ENCODE measurements at regions not wholly inside any gene's neighbourhood (a gene's known extent, or its start where the extent isn't known, plus 50 kb on each side); places are given as distances from the start of the nearest gene placed in this dataset.

DNA sequence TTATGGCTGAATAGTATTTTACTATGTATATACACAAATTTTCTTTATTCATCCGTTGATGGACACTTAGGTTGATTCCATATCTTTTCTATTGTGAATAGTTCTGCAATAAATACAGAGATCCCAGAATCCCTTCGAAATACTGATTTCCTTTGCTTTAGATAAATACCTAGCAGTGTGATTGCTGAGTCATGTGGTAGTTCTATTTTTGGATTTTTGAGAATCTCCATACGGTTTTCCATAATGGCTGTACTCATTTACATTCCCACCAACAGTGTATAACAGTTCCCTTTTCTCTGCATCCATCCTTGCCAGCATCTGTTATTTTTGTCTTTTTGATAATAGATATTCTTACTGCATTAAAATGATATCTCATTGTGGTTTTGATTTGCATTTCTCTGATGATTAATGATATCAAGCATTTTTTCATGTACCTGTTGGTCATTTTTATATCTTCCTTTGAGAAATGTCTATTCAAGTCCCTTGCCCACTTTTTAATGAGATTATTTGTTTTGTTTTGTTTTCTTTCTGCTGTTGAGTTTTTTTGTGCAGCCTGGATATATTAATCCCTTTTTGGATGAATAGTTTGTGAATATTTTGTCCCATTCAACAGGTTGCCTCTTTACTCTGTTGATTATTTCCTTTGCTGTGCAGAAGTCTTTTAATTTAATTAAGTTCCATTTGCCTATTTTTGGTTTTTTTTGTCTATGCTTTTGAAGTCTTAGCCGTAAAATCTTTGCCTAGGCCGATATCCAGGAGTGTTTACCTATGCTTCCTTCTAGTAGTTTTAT lies 466.7 kb upstream of the TENM3 start:
- TF ChIP-seq, protein P1, sequence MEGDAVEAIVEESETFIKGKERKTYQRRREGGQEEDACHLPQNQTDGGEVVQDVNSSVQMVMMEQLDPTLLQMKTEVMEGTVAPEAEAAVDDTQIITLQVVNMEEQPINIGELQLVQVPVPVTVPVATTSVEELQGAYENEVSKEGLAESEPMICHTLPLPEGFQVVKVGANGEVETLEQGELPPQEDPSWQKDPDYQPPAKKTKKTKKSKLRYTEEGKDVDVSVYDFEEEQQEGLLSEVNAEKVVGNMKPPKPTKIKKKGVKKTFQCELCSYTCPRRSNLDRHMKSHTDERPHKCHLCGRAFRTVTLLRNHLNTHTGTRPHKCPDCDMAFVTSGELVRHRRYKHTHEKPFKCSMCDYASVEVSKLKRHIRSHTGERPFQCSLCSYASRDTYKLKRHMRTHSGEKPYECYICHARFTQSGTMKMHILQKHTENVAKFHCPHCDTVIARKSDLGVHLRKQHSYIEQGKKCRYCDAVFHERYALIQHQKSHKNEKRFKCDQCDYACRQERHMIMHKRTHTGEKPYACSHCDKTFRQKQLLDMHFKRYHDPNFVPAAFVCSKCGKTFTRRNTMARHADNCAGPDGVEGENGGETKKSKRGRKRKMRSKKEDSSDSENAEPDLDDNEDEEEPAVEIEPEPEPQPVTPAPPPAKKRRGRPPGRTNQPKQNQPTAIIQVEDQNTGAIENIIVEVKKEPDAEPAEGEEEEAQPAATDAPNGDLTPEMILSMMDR (IDR thresholded peaks at IDR 0.05; ENCODE audit: low read depth, low read length): no peak
- peaks cover 5% of the 10 kb centered on the region for H3K9me3 ChIP-seq (ENCODE audit: severe bottlenecking)
- peaks cover 2% of the 10 kb centered on the region for H3K27me3 ChIP-seq (ENCODE audit: insufficient read depth, low read depth, severe bottlenecking)
- H3K36me3 ChIP-seq: no peaks in the 10 kb centered on the region
- no peak overlapping the region for H3K27ac ChIP-seq
- DNase-seq: no peak
- H3K4me3 ChIP-seq (ENCODE audit: low read depth, low read length): no peak overlapping the region

DNA sequence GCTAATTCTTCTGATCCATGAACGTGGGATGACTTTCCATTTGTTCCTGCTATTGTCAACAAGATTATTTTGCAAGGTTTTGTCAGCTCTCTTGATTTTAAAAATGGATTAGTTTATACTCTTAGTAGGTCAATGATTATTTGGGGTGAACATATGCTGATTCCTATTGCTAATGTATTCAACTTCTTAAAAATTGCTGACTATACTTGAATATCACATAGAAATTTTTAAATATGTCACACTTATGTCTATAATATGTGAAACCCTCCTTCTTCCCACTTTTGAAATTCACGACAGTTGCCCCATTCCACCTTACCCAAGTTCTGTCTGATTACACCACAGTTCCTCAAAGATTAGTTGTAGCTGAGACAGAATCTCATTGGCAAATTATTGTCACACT lies 465.7 kb upstream of the TENM3 start:
- DNase-seq: no peak
- TF ChIP-seq, protein P1 (IDR thresholded peaks at IDR 0.05; ENCODE audit: low read depth, low read length): no peak
- Histone ChIP-seq H3K27ac (no peak overlapping the region), H3K36me3 (no peaks in the 10 kb centered on the region), H3K27me3 (ENCODE audit: insufficient read depth, low read depth, severe bottlenecking) (peaks cover 2% of the 10 kb centered on the region), H3K9me3 (ENCODE audit: severe bottlenecking) (peaks cover 5% of the 10 kb centered on the region), H3K4me3 (ENCODE audit: low read depth, low read length) (no peak overlapping the region)

DNA sequence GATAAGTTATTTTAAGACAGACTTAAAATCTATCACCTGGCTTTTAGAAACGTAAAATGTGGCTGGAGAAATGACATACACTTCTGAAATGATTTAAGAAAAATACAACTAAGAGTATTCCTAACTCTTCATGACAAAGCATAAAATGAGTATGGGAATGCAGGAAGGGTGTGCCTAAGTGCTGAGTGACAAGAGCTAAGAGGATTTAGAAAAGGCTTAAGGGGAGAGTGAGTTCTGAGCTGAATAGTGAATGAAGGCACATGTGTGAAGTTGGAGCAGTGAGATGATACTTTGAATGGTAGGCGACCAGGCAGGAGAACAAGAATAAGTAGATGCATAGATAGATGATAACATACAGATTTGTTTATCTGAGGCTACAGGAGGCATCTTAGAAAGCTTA lies 458.3 kb upstream of the TENM3 start:
- H3K27ac ChIP-seq: no peak overlapping the region
- TF ChIP-seq, protein P1 (IDR thresholded peaks at IDR 0.05; ENCODE audit: low read depth, low read length): no peak
- H3K9me3 ChIP-seq (ENCODE audit: severe bottlenecking): peaks cover 5% of the 10 kb centered on the region
- H3K4me3 ChIP-seq (ENCODE audit: low read depth, low read length): no peak overlapping the region
- H3K27me3 ChIP-seq (ENCODE audit: insufficient read depth, low read depth, severe bottlenecking): peaks cover 5% of the 10 kb centered on the region
- no peaks in the 10 kb centered on the region; the same call in 1 of the 2 replicates for H3K36me3 ChIP-seq
- no peak for DNase-seq

DNA sequence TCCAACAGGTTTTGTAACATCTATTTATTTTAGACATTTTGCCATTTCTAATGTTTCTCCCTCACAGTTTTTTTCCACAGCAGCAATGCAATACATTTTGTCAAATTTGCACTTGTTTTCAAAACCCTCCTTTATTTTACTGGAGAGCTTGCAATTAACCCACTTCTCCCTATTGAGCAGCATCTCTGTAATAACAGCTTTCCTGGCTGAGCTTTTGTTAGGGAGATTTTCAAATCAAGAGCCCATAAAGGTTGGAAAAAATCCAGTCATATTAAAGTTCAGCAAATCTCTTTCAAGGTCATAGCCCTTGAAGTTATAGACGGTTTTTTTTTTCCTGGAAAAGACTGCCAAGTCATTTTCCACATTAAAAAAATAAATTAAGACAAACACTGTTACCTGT lies 450.6 kb upstream of the TENM3 start:
- TF ChIP-seq, protein P1 (IDR thresholded peaks at IDR 0.05; ENCODE audit: low read depth, low read length): no peak
- Histone ChIP-seq H3K27ac (no peak overlapping the region), H3K27me3 (ENCODE audit: insufficient read depth, low read depth, severe bottlenecking) (peaks cover 11% of the 10 kb centered on the region), H3K4me3 (ENCODE audit: low read depth, low read length) (no peak overlapping the region), H3K36me3 (no peaks in the 10 kb centered on the region), H3K9me3 (ENCODE audit: severe bottlenecking) (peaks cover 8% of the 10 kb centered on the region)
- no peak for DNase-seq

DNA sequence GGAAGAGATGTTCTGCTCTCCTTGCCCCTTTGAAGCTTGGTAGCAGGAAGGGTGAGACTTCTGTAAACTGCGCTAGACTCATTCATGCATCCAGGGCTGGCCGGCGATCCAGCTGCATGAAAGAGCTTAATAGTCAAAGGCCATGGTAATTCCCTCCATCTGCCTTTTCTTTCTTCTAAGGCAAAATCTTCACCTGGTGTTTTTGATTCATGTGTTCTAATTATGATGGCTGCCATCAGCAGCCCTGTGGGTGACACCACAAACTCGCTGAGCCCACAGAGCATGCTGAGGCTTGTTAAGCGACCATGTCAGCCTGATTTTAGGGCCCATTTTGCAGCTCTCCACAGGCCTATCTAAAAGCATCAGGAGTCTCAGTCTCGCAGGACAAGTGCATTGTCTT lies 450.1 kb upstream of the TENM3 start:
- Histone ChIP-seq H3K9me3 (ENCODE audit: severe bottlenecking) (peaks cover 8% of the 10 kb centered on the region), H3K27me3 (ENCODE audit: insufficient read depth, low read depth, severe bottlenecking) (peaks cover 11% of the 10 kb centered on the region), H3K36me3 (no peaks in the 10 kb centered on the region), H3K4me3 (ENCODE audit: low read depth, low read length) (no peak overlapping the region), H3K27ac (no peak overlapping the region)
- DNase-seq: no peak
- TF ChIP-seq, protein P1 (IDR thresholded peaks at IDR 0.05; ENCODE audit: low read depth, low read length): no peak

DNA sequence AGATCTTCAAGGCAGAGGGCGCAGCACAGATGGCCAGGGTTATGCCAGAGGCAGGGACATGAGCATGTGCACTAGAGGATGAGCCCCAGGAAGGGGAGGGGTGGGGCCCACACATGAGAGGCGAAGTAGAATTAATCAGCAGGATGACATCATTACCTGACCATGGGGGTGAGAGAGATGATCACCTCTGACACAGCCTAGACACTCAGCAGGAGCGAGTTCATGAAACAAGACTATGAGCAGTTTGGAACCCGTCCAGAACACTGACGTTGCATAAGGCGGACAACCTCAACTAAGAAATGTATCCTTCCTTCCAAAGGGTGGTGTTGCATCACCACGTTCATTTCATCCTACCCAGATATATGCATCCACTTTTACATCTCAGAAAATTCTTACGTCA lies 446.7 kb upstream of the TENM3 start:
- DNase-seq: peak; percentile 63
- Histone ChIP-seq H3K9me3 (ENCODE audit: severe bottlenecking) (peaks cover 8% of the 10 kb centered on the region), H3K4me3 (ENCODE audit: low read depth, low read length) (no peak overlapping the region), H3K27ac (no peak overlapping the region), H3K36me3 (no peaks in the 10 kb centered on the region), H3K27me3 (ENCODE audit: insufficient read depth, low read depth, severe bottlenecking) (peaks cover 3% of the 10 kb centered on the region)
- TF ChIP-seq, protein P1 (IDR thresholded peaks at IDR 0.05; ENCODE audit: low read depth, low read length): no peak
